ENCODE measurements at regions not wholly inside any gene's neighbourhood (a gene's known extent, or its start where the extent isn't known, plus 50 kb on each side); places are given as distances from the start of the nearest gene placed in this dataset.
"Not testable (repeated sequence)": the region's sequence is repeated elsewhere in the genome, so short reads cannot be mapped to it uniquely, and the experiment has no call there.

- DNase-seq (ENCODE audit: low read depth), result no peak
- no peak for FAIRE-seq
- Histone ChIP-seq H3K27me3 (ENCODE audit: control insufficient read depth, insufficient read depth, low read length) (no peaks in the 10 kb centered on the region), H3K36me3 (ENCODE audit: control insufficient read depth, insufficient read depth, low read length) (no peaks in the 10 kb centered on the region), H3K4me3 (ENCODE audit: low read depth, low read length) (no peak overlapping the region)
- TF ChIP-seq CTCF (IDR thresholded peaks at IDR 0.05; ENCODE audit: insufficient read depth, low read length, severe bottlenecking), result no peak
Measured at GRCh38 chr11:31955838-31956237, 135.0 kb upstream of the RCN1 start.

GRCh38 chr11:31953803-31954327, 137.0 kb upstream of the RCN1 start:
- no peaks in the 10 kb centered on the region for H3K27me3 ChIP-seq (ENCODE audit: control insufficient read depth, insufficient read depth, low read length)
- no peak for TF ChIP-seq CTCF (IDR thresholded peaks at IDR 0.05; ENCODE audit: insufficient read depth, low read length, severe bottlenecking)
- H3K4me3 ChIP-seq (ENCODE audit: low read depth, low read length), result no peak overlapping the region
- no peak for FAIRE-seq
- H3K36me3 ChIP-seq (ENCODE audit: control insufficient read depth, insufficient read depth, low read length), result no peaks in the 10 kb centered on the region
- DNase-seq (ENCODE audit: low read depth), result no peak

DNA sequence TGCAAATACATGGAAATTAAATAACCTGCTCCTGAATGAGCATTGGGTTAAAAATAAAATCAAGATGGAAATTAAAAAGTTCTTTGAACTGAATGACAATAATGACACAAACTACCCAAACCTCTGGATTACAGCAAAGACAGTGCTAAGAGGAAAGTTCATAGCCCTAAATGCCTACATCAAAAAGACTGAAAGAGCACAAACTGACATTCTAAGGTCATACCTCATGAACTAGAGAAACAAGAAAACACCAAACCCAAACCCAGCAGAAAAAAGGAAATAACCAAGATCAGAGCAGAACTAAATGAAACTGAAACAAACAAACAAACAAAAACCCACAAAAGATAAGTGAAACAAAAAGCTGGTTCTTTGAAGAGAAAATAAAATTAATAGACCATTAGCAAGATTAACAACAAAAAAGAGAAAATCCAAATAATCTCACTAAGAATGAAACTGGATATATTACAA, 138.6 kb upstream of the PAX6 start:
- not testable (repeated sequence) for DNase-seq (ENCODE audit: low read depth); H3K4me3 ChIP-seq (ENCODE audit: low read depth, low read length); H3K27me3 ChIP-seq (ENCODE audit: control insufficient read depth, insufficient read depth, low read length); FAIRE-seq; H3K36me3 ChIP-seq (ENCODE audit: control insufficient read depth, insufficient read depth, low read length)

- DNase-seq (ENCODE audit: low read depth) (no peak), FAIRE-seq (no peak)
- TF ChIP-seq CTCF (IDR thresholded peaks at IDR 0.05; ENCODE audit: insufficient read depth, low read length, severe bottlenecking), result no peak
- H3K4me3 ChIP-seq (ENCODE audit: low read depth, low read length), result no peak overlapping the region
- H3K36me3 ChIP-seq (ENCODE audit: control insufficient read depth, insufficient read depth, low read length), result no peaks in the 10 kb centered on the region
- no peaks in the 10 kb centered on the region for H3K27me3 ChIP-seq (ENCODE audit: control insufficient read depth, insufficient read depth, low read length)
Measured at GRCh38 chr11:31947051-31947450, 135.9 kb upstream of the PAX6 start.

GRCh38 chr11:31943056-31943780, 132.1 kb upstream of the PAX6 start:
- Histone ChIP-seq H3K27me3 (ENCODE audit: control insufficient read depth, insufficient read depth, low read length) (no peaks in the 10 kb centered on the region), H3K4me3 (ENCODE audit: low read depth, low read length) (no peak overlapping the region)

More at GRCh38 chr11:31943056-31943780, 132.1 kb upstream of the PAX6 start:
- no peak for DNase-seq (ENCODE audit: low read depth)
- H3K36me3 ChIP-seq (ENCODE audit: control insufficient read depth, insufficient read depth, low read length), result no peaks in the 10 kb centered on the region
- no peak for TF ChIP-seq CTCF (IDR thresholded peaks at IDR 0.05; ENCODE audit: insufficient read depth, low read length, severe bottlenecking)
- FAIRE-seq, result no peak
